Parathyroid adenoma (tissue), 2 donors: ENCODE measurements at regions not wholly inside any gene's neighbourhood (a gene's known extent, or its start where the extent isn't known, plus 50 kb on each side); places are given as distances from the start of the nearest gene placed in this dataset.

Experiments used
- H2AFZ ChIP-seq: fragments of 300-600 bp; sonication (generic); one replicate; pipeline ENCODE4 v1.7.0; 2017; ENCODE audit warnings: antibody characterized with exemption, mild to moderate bottlenecking
- H3K27ac ChIP-seq: fragments of 300-600 bp; sonication (generic); one replicate; pipeline ENCODE4 v1.7.0; 2017
- H3K27me3 ChIP-seq: fragments of 300-600 bp; sonication (generic); one replicate; pipeline ENCODE4 v1.7.0; 2017; ENCODE audit warnings: low read length; ENCODE audit not compliant: control insufficient read depth, insufficient read depth
- H3K36me3 ChIP-seq: fragments of 300-600 bp; sonication (generic); one replicate; pipeline ENCODE4 v1.7.0; 2017; ENCODE audit warnings: low read length; ENCODE audit not compliant: control insufficient read depth, insufficient read depth
- H3K4me1 ChIP-seq: fragments of 300-600 bp; sonication (generic); one replicate; pipeline ENCODE4 v1.7.0; 2017; ENCODE audit warnings: control low read depth
- H3K4me2 ChIP-seq: fragments of 300-600 bp; sonication (generic); one replicate; pipeline ENCODE4 v1.7.0; 2017; ENCODE audit warnings: low read length
- H3K4me3 ChIP-seq: fragments of 300-600 bp; sonication (generic); one replicate; pipeline ENCODE4 v1.7.0; 2017; ENCODE audit warnings: low read depth, low read length
- H3K79me2 ChIP-seq: fragments of 300-600 bp; sonication (generic); one replicate; pipeline ENCODE4 v1.7.0; 2017; ENCODE audit warnings: control low read depth
- H3K9ac ChIP-seq: fragments of 300-600 bp; sonication (generic); one replicate; pipeline ENCODE4 v1.7.0; 2017; ENCODE audit warnings: mild to moderate bottlenecking
- H3K9me3 ChIP-seq: fragments of 300-600 bp; sonication (generic); one replicate; pipeline ENCODE4 v1.7.0; 2017; ENCODE audit warnings: low read length; ENCODE audit not compliant: control insufficient read depth
- CTCF ChIP-seq: fragments of 300-600 bp; sonication (generic); IDR thresholded peaks from one replicate; pipeline ENCODE4 v1.7.0; 2017; ENCODE audit warnings: antibody characterized with exemption, mild to moderate bottlenecking
- donor health status: primary hyperparathyroidism.

- H3K4me3 ChIP-seq, result no peak overlapping the region
- TF ChIP-seq CTCF, result no peak
- H3K27me3 ChIP-seq, result no peaks in the 10 kb centered on the region
- no peak overlapping the region for H3K4me2 ChIP-seq
- H3K4me1 ChIP-seq, result no peaks in the 10 kb centered on the region
- H3K36me3 ChIP-seq, result no peaks in the 10 kb centered on the region
- H3K9ac ChIP-seq, result no peak overlapping the region
- H2AFZ ChIP-seq, result no peak overlapping the region
- H3K9me3 ChIP-seq, result no peaks in the 10 kb centered on the region
- no peaks in the 10 kb centered on the region for H3K79me2 ChIP-seq
- H3K27ac ChIP-seq, result no peak overlapping the region
Observed at GRCh38 chr5:20618340-20618739, 630.3 kb upstream of the CDH18 start.

GRCh38 chr5:20617841-20618240 lies 629.8 kb upstream of the CDH18 start:
- Histone ChIP-seq H3K9me3 (no peaks in the 10 kb centered on the region), H3K36me3 (no peaks in the 10 kb centered on the region), H3K9ac (no peak overlapping the region), H3K27ac (no peak overlapping the region), H3K79me2 (no peaks in the 10 kb centered on the region), H3K27me3 (no peaks in the 10 kb centered on the region), H2AFZ (no peak overlapping the region), H3K4me1 (no peaks in the 10 kb centered on the region), H3K4me2 (no peak overlapping the region), H3K4me3 (no peak overlapping the region)
- TF ChIP-seq CTCF, result no peak

- Histone ChIP-seq H3K27ac (no peak overlapping the region), H2AFZ (no peak overlapping the region), H3K4me2 (no peak overlapping the region), H3K9me3 (no peaks in the 10 kb centered on the region), H3K4me3 (no peak overlapping the region), H3K36me3 (no peaks in the 10 kb centered on the region), H3K79me2 (no peaks in the 10 kb centered on the region), H3K27me3 (no peaks in the 10 kb centered on the region), H3K9ac (no peak overlapping the region), H3K4me1 (no peaks in the 10 kb centered on the region)
- no peak for TF ChIP-seq CTCF
Observed at GRCh38 chr5:20615888-20616563, 628.0 kb upstream of the CDH18 start.

- Histone ChIP-seq H3K27me3 (no peaks in the 10 kb centered on the region), H3K27ac (no peak overlapping the region), H3K4me3 (no peak overlapping the region), H3K79me2 (no peaks in the 10 kb centered on the region), H3K36me3 (no peaks in the 10 kb centered on the region), H3K9ac (no peak overlapping the region), H3K9me3 (no peaks in the 10 kb centered on the region), H3K4me2 (no peak overlapping the region), H2AFZ (no peak overlapping the region), H3K4me1 (no peaks in the 10 kb centered on the region)
- TF ChIP-seq CTCF, result no peak
Observed at GRCh38 chr5:20611620-20612019, 623.6 kb upstream of the CDH18 start.

- Histone ChIP-seq H3K27ac (no peak overlapping the region), H3K9me3 (no peaks in the 10 kb centered on the region), H2AFZ (no peak overlapping the region), H3K4me3 (no peak overlapping the region), H3K9ac (no peak overlapping the region), H3K36me3 (no peaks in the 10 kb centered on the region), H3K4me2 (no peak overlapping the region), H3K4me1 (no peaks in the 10 kb centered on the region), H3K27me3 (no peaks in the 10 kb centered on the region), H3K79me2 (no peaks in the 10 kb centered on the region)
- TF ChIP-seq CTCF, result no peak
Observed at GRCh38 chr5:20610681-20611080, 622.7 kb upstream of the CDH18 start.
